ENCODE measurements at regions not wholly inside any gene's neighbourhood (a gene's known extent, or its start where the extent isn't known, plus 50 kb on each side); places are given as distances from the start of the nearest gene placed in this dataset.

DNA sequence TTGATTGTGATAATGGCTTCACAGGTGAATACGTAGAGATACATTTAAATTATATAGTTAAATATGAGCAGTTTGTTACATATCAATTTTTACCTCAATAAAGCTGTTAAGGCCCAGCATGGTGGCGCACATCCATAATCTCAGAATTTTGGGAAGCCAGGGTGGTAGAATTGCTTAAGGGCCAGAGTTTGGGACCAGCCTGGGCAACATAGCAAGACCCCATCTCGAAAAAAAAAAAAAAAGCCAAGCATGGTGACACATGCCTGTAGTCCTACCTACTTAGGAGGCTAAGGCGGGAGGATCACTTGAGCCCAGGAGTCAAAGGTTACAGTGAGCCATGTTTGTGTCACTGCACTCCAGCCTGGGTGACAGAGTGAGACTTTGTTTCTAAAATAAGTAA, 138.7 kb upstream of the TMEM161B start:
- Histone ChIP-seq H3K4me3 (ENCODE audit: low read length) (no peak overlapping the region), H3K27ac (ENCODE audit: low read length) (no peak overlapping the region), H3K9me2 (ENCODE audit: insufficient read depth, low read length) (no peaks in the 10 kb centered on the region), H2AFZ (ENCODE audit: low read depth, low read length) (no peak overlapping the region), H3K9ac (ENCODE audit: low read length) (no peak overlapping the region), H3K36me3 (ENCODE audit: insufficient read depth, low read length) (no peaks in the 10 kb centered on the region), H3K27me3 (ENCODE audit: insufficient read depth, low read depth, low read length) (no peaks in the 10 kb centered on the region), H4K20me1 (ENCODE audit: insufficient read depth) (no peaks in the 10 kb centered on the region), H3F3A (ENCODE audit: insufficient read depth, low read length, poor library complexity, severe bottlenecking) (no peaks in the 10 kb centered on the region), H3K79me2 (replicated peaks; ENCODE audit: insufficient read depth, low read length) (no peaks in the 10 kb centered on the region), H3K9me3 (ENCODE audit: low read length) (no peaks in the 10 kb centered on the region), H3K4me2 (ENCODE audit: low read length) (no peak overlapping the region)
- TF ChIP-seq SMC3 (conservative IDR thresholded peaks at IDR 0.05; ENCODE audit: poor library complexity) = no peak
- TF ChIP-seq EP300 (conservative IDR thresholded peaks at IDR 0.05; ENCODE audit: poor library complexity, severe bottlenecking) = no peak

GRCh38 chr5:88405783-88406182, 137.1 kb upstream of the TMEM161B start:
- Histone ChIP-seq H3K9ac (ENCODE audit: low read length) (no peak overlapping the region), H4K20me1 (ENCODE audit: insufficient read depth) (no peaks in the 10 kb centered on the region), H3K27me3 (ENCODE audit: insufficient read depth, low read depth, low read length) (no peaks in the 10 kb centered on the region), H3K9me2 (ENCODE audit: insufficient read depth, low read length) (no peaks in the 10 kb centered on the region), H2AFZ (ENCODE audit: low read depth, low read length) (no peak overlapping the region), H3F3A (ENCODE audit: insufficient read depth, low read length, poor library complexity, severe bottlenecking) (no peaks in the 10 kb centered on the region), H3K9me3 (ENCODE audit: low read length) (no peaks in the 10 kb centered on the region), H3K36me3 (ENCODE audit: insufficient read depth, low read length) (no peaks in the 10 kb centered on the region), H3K79me2 (replicated peaks; ENCODE audit: insufficient read depth, low read length) (no peaks in the 10 kb centered on the region), H3K27ac (ENCODE audit: low read length) (no peak overlapping the region), H3K4me2 (ENCODE audit: low read length) (no peak overlapping the region), H3K4me3 (ENCODE audit: low read length) (no peak overlapping the region)
- TF ChIP-seq, protein P1, sequence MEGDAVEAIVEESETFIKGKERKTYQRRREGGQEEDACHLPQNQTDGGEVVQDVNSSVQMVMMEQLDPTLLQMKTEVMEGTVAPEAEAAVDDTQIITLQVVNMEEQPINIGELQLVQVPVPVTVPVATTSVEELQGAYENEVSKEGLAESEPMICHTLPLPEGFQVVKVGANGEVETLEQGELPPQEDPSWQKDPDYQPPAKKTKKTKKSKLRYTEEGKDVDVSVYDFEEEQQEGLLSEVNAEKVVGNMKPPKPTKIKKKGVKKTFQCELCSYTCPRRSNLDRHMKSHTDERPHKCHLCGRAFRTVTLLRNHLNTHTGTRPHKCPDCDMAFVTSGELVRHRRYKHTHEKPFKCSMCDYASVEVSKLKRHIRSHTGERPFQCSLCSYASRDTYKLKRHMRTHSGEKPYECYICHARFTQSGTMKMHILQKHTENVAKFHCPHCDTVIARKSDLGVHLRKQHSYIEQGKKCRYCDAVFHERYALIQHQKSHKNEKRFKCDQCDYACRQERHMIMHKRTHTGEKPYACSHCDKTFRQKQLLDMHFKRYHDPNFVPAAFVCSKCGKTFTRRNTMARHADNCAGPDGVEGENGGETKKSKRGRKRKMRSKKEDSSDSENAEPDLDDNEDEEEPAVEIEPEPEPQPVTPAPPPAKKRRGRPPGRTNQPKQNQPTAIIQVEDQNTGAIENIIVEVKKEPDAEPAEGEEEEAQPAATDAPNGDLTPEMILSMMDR (IDR thresholded peaks at IDR 0.05; ENCODE audit: poor library complexity, severe bottlenecking) = no peak
- TF ChIP-seq EP300 (conservative IDR thresholded peaks at IDR 0.05; ENCODE audit: poor library complexity, severe bottlenecking) (no peak), POLR2AphosphoS5 (IDR thresholded peaks at IDR 0.05) (no peak), RAD21 (conservative IDR thresholded peaks at IDR 0.05) (no peak), TAF1 (IDR thresholded peaks at IDR 0.05; ENCODE audit: low read depth) (no peak), SMC3 (conservative IDR thresholded peaks at IDR 0.05; ENCODE audit: poor library complexity) (no peak), EZH2 (IDR thresholded peaks at IDR 0.05; ENCODE audit: borderline replicate concordance, insufficient read depth, low read length, poor library complexity, severe bottlenecking) (no peak), MXI1 (conservative IDR thresholded peaks at IDR 0.05; ENCODE audit: poor library complexity, severe bottlenecking) (no peak)
- TF ChIP-seq, protein P2, sequence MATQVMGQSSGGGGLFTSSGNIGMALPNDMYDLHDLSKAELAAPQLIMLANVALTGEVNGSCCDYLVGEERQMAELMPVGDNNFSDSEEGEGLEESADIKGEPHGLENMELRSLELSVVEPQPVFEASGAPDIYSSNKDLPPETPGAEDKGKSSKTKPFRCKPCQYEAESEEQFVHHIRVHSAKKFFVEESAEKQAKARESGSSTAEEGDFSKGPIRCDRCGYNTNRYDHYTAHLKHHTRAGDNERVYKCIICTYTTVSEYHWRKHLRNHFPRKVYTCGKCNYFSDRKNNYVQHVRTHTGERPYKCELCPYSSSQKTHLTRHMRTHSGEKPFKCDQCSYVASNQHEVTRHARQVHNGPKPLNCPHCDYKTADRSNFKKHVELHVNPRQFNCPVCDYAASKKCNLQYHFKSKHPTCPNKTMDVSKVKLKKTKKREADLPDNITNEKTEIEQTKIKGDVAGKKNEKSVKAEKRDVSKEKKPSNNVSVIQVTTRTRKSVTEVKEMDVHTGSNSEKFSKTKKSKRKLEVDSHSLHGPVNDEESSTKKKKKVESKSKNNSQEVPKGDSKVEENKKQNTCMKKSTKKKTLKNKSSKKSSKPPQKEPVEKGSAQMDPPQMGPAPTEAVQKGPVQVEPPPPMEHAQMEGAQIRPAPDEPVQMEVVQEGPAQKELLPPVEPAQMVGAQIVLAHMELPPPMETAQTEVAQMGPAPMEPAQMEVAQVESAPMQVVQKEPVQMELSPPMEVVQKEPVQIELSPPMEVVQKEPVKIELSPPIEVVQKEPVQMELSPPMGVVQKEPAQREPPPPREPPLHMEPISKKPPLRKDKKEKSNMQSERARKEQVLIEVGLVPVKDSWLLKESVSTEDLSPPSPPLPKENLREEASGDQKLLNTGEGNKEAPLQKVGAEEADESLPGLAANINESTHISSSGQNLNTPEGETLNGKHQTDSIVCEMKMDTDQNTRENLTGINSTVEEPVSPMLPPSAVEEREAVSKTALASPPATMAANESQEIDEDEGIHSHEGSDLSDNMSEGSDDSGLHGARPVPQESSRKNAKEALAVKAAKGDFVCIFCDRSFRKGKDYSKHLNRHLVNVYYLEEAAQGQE (IDR thresholded peaks at IDR 0.05; ENCODE audit: borderline replicate concordance) = no peak

GRCh38 chr5:88404405-88404804, 135.8 kb upstream of the TMEM161B start:
- no peak overlapping the region for H3K4me3 ChIP-seq (ENCODE audit: low read length)

More at GRCh38 chr5:88404405-88404804, 135.8 kb upstream of the TMEM161B start:
- H4K20me1 ChIP-seq (ENCODE audit: insufficient read depth) = no peaks in the 10 kb centered on the region
- TF ChIP-seq SMC3 (conservative IDR thresholded peaks at IDR 0.05; ENCODE audit: poor library complexity) (no peak), TAF1 (IDR thresholded peaks at IDR 0.05; ENCODE audit: low read depth) (no peak), EP300 (conservative IDR thresholded peaks at IDR 0.05; ENCODE audit: poor library complexity, severe bottlenecking) (no peak), POLR2AphosphoS5 (IDR thresholded peaks at IDR 0.05) (no peak), EZH2 (IDR thresholded peaks at IDR 0.05; ENCODE audit: borderline replicate concordance, insufficient read depth, low read length, poor library complexity, severe bottlenecking) (no peak), MXI1 (conservative IDR thresholded peaks at IDR 0.05; ENCODE audit: poor library complexity, severe bottlenecking) (no peak), RAD21 (conservative IDR thresholded peaks at IDR 0.05) (no peak)
- TF ChIP-seq, protein P1 (IDR thresholded peaks at IDR 0.05; ENCODE audit: poor library complexity, severe bottlenecking) = no peak
- TF ChIP-seq, protein P2 (IDR thresholded peaks at IDR 0.05; ENCODE audit: borderline replicate concordance) = no peak
- no peak overlapping the region for H3K4me2 ChIP-seq (ENCODE audit: low read length)
- H3K9me3 ChIP-seq (ENCODE audit: low read length) = no peaks in the 10 kb centered on the region
- no peaks in the 10 kb centered on the region for H3F3A ChIP-seq (ENCODE audit: insufficient read depth, low read length, poor library complexity, severe bottlenecking)
- H3K27me3 ChIP-seq (ENCODE audit: insufficient read depth, low read depth, low read length) = no peaks in the 10 kb centered on the region
- H3K27ac ChIP-seq (ENCODE audit: low read length) = no peak overlapping the region
- no peak overlapping the region for H2AFZ ChIP-seq (ENCODE audit: low read depth, low read length)
- H3K9ac ChIP-seq (ENCODE audit: low read length) = no peak overlapping the region
- no peaks in the 10 kb centered on the region for H3K36me3 ChIP-seq (ENCODE audit: insufficient read depth, low read length)
- no peaks in the 10 kb centered on the region for H3K9me2 ChIP-seq (ENCODE audit: insufficient read depth, low read length)
- peaks cover 4% of the 10 kb centered on the region for H3K79me2 ChIP-seq (replicated peaks; ENCODE audit: insufficient read depth, low read length)

Data from neural cell (in vitro differentiated cells).